HG02678 (cell line): ENCODE measurements at regions not wholly inside any gene's neighbourhood (a gene's known extent, or its start where the extent isn't known, plus 50 kb on each side); places are given as distances from the start of the nearest gene placed in this dataset.

Experiments
- ATAC-seq: cut with Tn5 transposase; IDR thresholded peaks from one replicate; pipeline ENCODE4 v1.9.1; 2021; ENCODE audit warnings: mild to moderate bottlenecking, moderate library complexity; ENCODE audit not compliant: unreplicated experiment

- ATAC-seq = no peak
These were observed 74.4 kb upstream of the COPS8 start for GRCh38 chr2:237011206-237011795.

GRCh38 chr2:237012004-237012403 lies 73.7 kb upstream of the COPS8 start:
- ATAC-seq = no peak

- ATAC-seq = no peak
These were observed 73.0 kb upstream of the COPS8 start for GRCh38 chr2:237012577-237013267.

- ATAC-seq = no peak
These were observed 69.4 kb upstream of the COPS8 start for GRCh38 chr2:237016121-237016915.

- no peak for ATAC-seq
These were observed 65.6 kb upstream of the COPS8 start for GRCh38 chr2:237020090-237020489.

GRCh38 chr2:237022533-237022932 lies 63.2 kb upstream of the COPS8 start:
- no peak for ATAC-seq

- no peak for ATAC-seq
These were observed 61.4 kb upstream of the COPS8 start for GRCh38 chr2:237024255-237024654.

- no peak for ATAC-seq
These were observed 60.4 kb upstream of the COPS8 start for GRCh38 chr2:237025090-237025865.

GRCh38 chr2:237026981-237027711 lies 58.5 kb upstream of the COPS8 start:
- no peak for ATAC-seq

GRCh38 chr2:237027712-237028029 lies 58.0 kb upstream of the COPS8 start:
- no peak for ATAC-seq

GRCh38 chr2:237030382-237030781 lies 55.3 kb upstream of the COPS8 start:
- ATAC-seq = no peak

- ATAC-seq = no peak
These were observed 52.1 kb upstream of the COPS8 start for GRCh38 chr2:237033536-237034060.

- no peak for ATAC-seq
These were observed 49.8 kb upstream of the COPS8 start for GRCh38 chr2:237035781-237036475.
